Calu3 (cell line): ENCODE measurements at regions not wholly inside any gene's neighbourhood (a gene's known extent, or its start where the extent isn't known, plus 50 kb on each side); places are given as distances from the start of the nearest gene placed in this dataset.

Experiments used
- BruUV-seq: library from RNA; stranded (reverse); fragments of 400-500 nt; replicated peaks from 2 replicates; lab custom pipeline; 2021; lab: Mats Ljungman, UMichigan
- CTCF ChIA-PET: fragments of 300-600 bp; sonication (Branson Sonifier 250); formaldehyde crosslinking; loops from one replicate; lab custom pipeline; 2022; ENCODE audit warnings: antibody characterized with exemption; lab: Charles Lee
- DNase-seq: peaks from one replicate; pipeline ENCODE4 v3.0.0; 2022
- H3K27ac Mint-ChIP-seq: one replicate; pipeline ENCODE4 v1.8.0; 2022; ENCODE audit warnings: mixed read lengths; ENCODE audit not compliant: unreplicated experiment
- H3K27me3 Mint-ChIP-seq: one replicate; pipeline ENCODE4 v1.8.0; 2022; ENCODE audit warnings: mixed read lengths; ENCODE audit not compliant: unreplicated experiment
- H3K36me3 Mint-ChIP-seq: one replicate; pipeline ENCODE4 v1.8.0; 2022; ENCODE audit warnings: mild to moderate bottlenecking, moderate library complexity, mixed read lengths; ENCODE audit not compliant: insufficient read depth, unreplicated experiment
- H3K4me1 Mint-ChIP-seq: one replicate; pipeline ENCODE4 v1.8.0; 2022; ENCODE audit warnings: mild to moderate bottlenecking, low read depth, mixed read lengths; ENCODE audit not compliant: unreplicated experiment
- H3K4me3 Mint-ChIP-seq: one replicate; pipeline ENCODE4 v1.8.0; 2022; ENCODE audit warnings: mild to moderate bottlenecking, low read depth, moderate library complexity, mixed read lengths; ENCODE audit not compliant: unreplicated experiment
- H3K9me3 Mint-ChIP-seq: one replicate; pipeline ENCODE4 v1.8.0; 2022; ENCODE audit warnings: low read depth, mixed read lengths; ENCODE audit not compliant: unreplicated experiment
- CTCF ChIP-seq: fragments of 200-600 bp; IDR thresholded peaks from one replicate; pipeline ENCODE4 v1.8.0; 2022; ENCODE audit warnings: antibody characterized with exemption; ENCODE audit not compliant: unreplicated experiment
- intact Hi-C: fragments of 100-400 bp; cut with micrococcal nuclease; formaldehyde crosslinking; loops from one replicate; pipeline ENCODE4 v1.10.0; 2022; ENCODE audit not compliant: unreplicated experiment

GRCh38 chr14:29486132-29486531, 441.5 kb downstream of the PRKD1 start:
- CTCF ChIA-PET: no interaction called here
- Mint-ChIP-seq H3K4me1 (no peaks in the 10 kb centered on the region), H3K9me3 (peaks cover 2% of the 10 kb centered on the region), H3K27ac (no peak overlapping the region), H3K4me3 (no peak overlapping the region), H3K36me3 (no peaks in the 10 kb centered on the region), H3K27me3 (no peaks in the 10 kb centered on the region)
- intact Hi-C loops: no loop called here
- BruUV-seq: no TSS peak
- DNase-seq: no peak
- no peak for TF ChIP-seq CTCF

GRCh38 chr14:29489911-29490425, 437.7 kb downstream of the PRKD1 start:
- Mint-ChIP-seq H3K36me3 (no peaks in the 10 kb centered on the region), H3K4me3 (no peak overlapping the region), H3K27ac (no peak overlapping the region), H3K9me3 (peaks cover 2% of the 10 kb centered on the region), H3K4me1 (no peaks in the 10 kb centered on the region), H3K27me3 (no peaks in the 10 kb centered on the region)
- intact Hi-C loops: no loop called here
- BruUV-seq: no TSS peak
- CTCF ChIA-PET: no interaction called here
- DNase-seq: no peak
- no peak for TF ChIP-seq CTCF

- no peaks in the 10 kb centered on the region for H3K9me3 Mint-ChIP-seq
- CTCF ChIA-PET: no interaction called here
- no TSS peak for BruUV-seq
- no peak for DNase-seq
- no peak overlapping the region for H3K27ac Mint-ChIP-seq
- no peaks in the 10 kb centered on the region for H3K27me3 Mint-ChIP-seq
- H3K4me1 Mint-ChIP-seq: no peaks in the 10 kb centered on the region
- no peak for TF ChIP-seq CTCF
- H3K4me3 Mint-ChIP-seq: no peak overlapping the region
- no peaks in the 10 kb centered on the region for H3K36me3 Mint-ChIP-seq
- intact Hi-C loops: no loop called here
Measured at GRCh38 chr14:29493849-29494248, 433.8 kb downstream of the PRKD1 start.

- CTCF ChIA-PET: no interaction called here
- H3K36me3 Mint-ChIP-seq: no peaks in the 10 kb centered on the region
- H3K9me3 Mint-ChIP-seq: no peaks in the 10 kb centered on the region
- H3K4me1 Mint-ChIP-seq: no peaks in the 10 kb centered on the region
- no peak for DNase-seq
- no peak overlapping the region for H3K4me3 Mint-ChIP-seq
- H3K27me3 Mint-ChIP-seq: no peaks in the 10 kb centered on the region
- intact Hi-C loops: no loop called here
- TF ChIP-seq CTCF: no peak
- no peak overlapping the region for H3K27ac Mint-ChIP-seq
- BruUV-seq: no TSS peak
Measured at GRCh38 chr14:29494312-29494711, 433.3 kb downstream of the PRKD1 start.
